ENCODE measurements at regions not wholly inside any gene's neighbourhood (a gene's known extent, or its start where the extent isn't known, plus 50 kb on each side); places are given as distances from the start of the nearest gene placed in this dataset.
A peak's percentile ranks its signal among the peaks of the same experiment; 100 is the strongest.

DNA sequence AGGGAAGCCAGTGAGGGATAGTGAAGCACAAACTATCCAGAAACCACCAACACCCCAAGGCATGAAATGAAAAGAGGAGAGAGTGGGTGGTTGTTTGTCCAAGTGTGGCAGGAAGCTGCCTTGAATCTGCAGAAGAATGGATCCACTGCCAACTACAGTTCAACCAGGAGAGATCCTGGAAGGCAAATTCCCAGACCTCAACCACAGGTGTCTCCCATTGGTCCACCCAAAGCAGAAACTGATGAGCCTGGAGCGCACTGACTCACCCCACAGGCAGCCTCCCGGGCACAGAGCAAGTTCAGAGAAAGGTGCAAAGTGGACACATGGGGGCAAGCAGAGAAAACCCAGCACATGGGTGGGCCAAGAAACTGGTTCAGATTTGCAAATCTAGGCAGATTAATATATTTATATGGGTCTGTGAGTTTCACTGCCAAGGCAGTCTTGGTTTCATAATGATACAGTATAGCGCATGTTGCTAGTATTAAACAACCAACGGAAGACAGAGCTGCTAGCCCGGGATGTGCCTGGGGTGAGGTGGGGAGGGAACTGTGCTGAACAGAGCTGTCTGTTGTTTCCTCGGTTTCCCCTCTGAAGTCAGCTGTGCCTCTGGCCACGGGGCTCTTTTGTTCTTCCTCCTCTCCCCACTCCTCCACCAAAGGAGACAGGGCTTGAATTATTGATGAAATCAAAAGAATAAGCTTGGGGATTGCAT, 416.2 kb upstream of the CCDC196 start:
- H4K20me1 ChIP-seq (ENCODE audit: insufficient read depth, low read length), result no peaks in the 10 kb centered on the region
- H3K27ac ChIP-seq (ENCODE audit: low read length), result no peak overlapping the region

DNA sequence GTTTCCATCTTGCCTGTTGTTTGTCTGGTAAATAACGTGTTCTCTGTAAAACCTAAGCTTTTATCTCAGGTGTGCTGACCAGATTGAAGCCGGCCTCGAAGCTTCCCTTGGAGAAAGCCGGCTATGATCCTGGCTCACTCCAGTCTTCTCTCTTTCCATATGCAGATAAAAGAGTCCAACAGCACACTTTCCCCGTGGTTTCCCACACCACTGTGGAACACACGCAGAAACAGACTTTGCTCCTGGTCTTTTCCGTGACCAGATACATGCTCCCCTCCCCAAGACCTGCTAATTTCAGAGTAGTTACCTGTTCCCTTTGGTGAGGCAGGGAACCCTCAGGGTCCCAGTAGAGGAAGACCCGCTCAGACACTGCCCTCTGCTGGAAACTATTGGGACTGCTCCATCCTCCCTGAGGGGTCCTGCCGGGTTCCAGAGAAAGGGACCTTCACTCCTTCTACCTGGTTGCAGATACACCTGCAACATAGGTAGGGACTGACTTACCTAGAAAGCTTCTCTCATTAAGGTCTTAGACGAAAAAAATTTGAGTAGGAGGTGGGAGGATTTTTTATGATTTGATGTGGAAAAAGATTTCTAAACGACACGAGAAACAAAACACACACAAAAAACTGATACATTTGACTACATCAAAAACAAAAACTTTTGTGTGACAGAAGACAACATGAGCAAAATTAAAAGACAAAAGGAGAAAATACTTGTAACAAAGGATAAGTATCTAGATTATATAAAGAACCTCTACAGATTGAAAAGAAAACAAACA, 415.4 kb upstream of the CCDC196 start:
- no peaks in the 10 kb centered on the region for H4K20me1 ChIP-seq (ENCODE audit: insufficient read depth, low read length)
- H3K4me1 ChIP-seq (ENCODE audit: low read length), result no peaks in the 10 kb centered on the region
- H3K36me3 ChIP-seq (replicated peaks; ENCODE audit: low read depth, low read length), result no peaks in the 10 kb centered on the region
- no peaks in the 10 kb centered on the region for H3K9me3 ChIP-seq (ENCODE audit: insufficient read depth, low read length)
- peaks cover 21% of the 10 kb centered on the region for H3K27me3 ChIP-seq (ENCODE audit: low read depth, low read length)
- H3K4me2 ChIP-seq (ENCODE audit: low read length), result no peak overlapping the region
- H3K79me2 ChIP-seq (ENCODE audit: low read length), result no peaks in the 10 kb centered on the region
- H2AFZ ChIP-seq (ENCODE audit: low read depth, low read length), result no peak overlapping the region
- H3K9ac ChIP-seq (ENCODE audit: low read length), result no peak overlapping the region
- H3K27ac ChIP-seq (ENCODE audit: low read length), result no peak overlapping the region
- no peak for TF ChIP-seq EZH2phosphoT487 (IDR thresholded peaks at IDR 0.05; ENCODE audit: low read depth)
- TF ChIP-seq, protein P1, sequence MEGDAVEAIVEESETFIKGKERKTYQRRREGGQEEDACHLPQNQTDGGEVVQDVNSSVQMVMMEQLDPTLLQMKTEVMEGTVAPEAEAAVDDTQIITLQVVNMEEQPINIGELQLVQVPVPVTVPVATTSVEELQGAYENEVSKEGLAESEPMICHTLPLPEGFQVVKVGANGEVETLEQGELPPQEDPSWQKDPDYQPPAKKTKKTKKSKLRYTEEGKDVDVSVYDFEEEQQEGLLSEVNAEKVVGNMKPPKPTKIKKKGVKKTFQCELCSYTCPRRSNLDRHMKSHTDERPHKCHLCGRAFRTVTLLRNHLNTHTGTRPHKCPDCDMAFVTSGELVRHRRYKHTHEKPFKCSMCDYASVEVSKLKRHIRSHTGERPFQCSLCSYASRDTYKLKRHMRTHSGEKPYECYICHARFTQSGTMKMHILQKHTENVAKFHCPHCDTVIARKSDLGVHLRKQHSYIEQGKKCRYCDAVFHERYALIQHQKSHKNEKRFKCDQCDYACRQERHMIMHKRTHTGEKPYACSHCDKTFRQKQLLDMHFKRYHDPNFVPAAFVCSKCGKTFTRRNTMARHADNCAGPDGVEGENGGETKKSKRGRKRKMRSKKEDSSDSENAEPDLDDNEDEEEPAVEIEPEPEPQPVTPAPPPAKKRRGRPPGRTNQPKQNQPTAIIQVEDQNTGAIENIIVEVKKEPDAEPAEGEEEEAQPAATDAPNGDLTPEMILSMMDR (IDR thresholded peaks at IDR 0.05; ENCODE audit: low read depth, low read length), result peak; percentile 88
- no peak overlapping the region for H3K4me3 ChIP-seq (ENCODE audit: low read length)

More for the DNA sequence above, 416.2 kb upstream of the CCDC196 start:
- no peak overlapping the region for H3K9ac ChIP-seq (ENCODE audit: low read length)
- H3K9me3 ChIP-seq (ENCODE audit: insufficient read depth, low read length), result no peaks in the 10 kb centered on the region
- H2AFZ ChIP-seq (ENCODE audit: low read depth, low read length), result no peak overlapping the region
- TF ChIP-seq, protein P1 (IDR thresholded peaks at IDR 0.05; ENCODE audit: low read depth, low read length), result no peak
- no peak for TF ChIP-seq EZH2phosphoT487 (IDR thresholded peaks at IDR 0.05; ENCODE audit: low read depth)
- H3K79me2 ChIP-seq (ENCODE audit: low read length), result no peaks in the 10 kb centered on the region
- no peak overlapping the region for H3K4me2 ChIP-seq (ENCODE audit: low read length)
- H3K4me1 ChIP-seq (ENCODE audit: low read length), result no peaks in the 10 kb centered on the region
- H3K36me3 ChIP-seq (replicated peaks; ENCODE audit: low read depth, low read length), result no peaks in the 10 kb centered on the region
- H3K4me3 ChIP-seq (ENCODE audit: low read length), result no peak overlapping the region
- H3K27me3 ChIP-seq (ENCODE audit: low read depth, low read length), result peaks cover 21% of the 10 kb centered on the region

DNA sequence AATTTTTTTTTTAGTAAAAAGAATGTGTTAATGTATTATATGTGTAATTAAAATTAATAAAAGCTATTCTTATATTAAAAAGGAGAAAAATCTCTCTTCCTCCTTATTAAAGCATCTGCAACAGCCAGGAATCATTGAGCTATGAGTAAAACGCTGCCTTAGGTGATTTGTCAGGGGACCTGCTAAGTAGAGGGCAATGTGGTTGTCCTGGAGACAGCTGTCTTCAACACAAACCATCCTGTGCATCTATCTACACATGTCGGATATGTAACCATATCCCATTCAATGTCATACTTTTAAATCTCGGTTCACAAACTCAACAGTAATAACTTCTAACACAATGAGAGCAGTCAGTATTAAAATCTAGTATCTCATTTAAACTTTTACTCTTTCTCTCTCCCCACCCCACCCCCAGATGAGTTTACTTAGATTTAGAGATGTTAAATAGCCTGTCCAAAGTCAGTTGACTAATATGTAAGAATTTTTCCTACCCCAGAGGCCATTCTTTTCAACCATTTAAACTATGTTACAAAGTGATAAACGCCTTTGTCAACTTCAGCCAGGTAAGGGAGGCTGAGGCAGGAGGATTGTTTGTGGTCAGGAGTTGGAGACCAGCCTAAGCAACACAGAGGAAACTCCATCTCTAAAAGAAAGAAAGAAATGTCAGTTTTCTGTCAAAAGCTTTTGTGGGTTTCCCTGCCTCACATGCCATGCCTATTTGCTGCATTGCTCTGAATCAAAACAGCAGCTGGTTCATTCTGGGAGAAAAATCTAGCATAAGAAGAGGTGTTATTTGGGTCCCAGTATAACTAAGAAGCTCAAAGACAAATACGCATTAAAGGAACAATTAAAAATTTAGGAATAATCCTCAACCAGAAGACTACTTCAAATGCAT, 413.7 kb upstream of the CCDC196 start:
- H2AFZ ChIP-seq (ENCODE audit: low read depth, low read length), result no peak overlapping the region
- H3K9me3 ChIP-seq (ENCODE audit: insufficient read depth, low read length), result no peaks in the 10 kb centered on the region
- H3K79me2 ChIP-seq (ENCODE audit: low read length), result no peaks in the 10 kb centered on the region
- H3K4me1 ChIP-seq (ENCODE audit: low read length), result no peaks in the 10 kb centered on the region
- no peak overlapping the region for H3K4me3 ChIP-seq (ENCODE audit: low read length)
- no peak overlapping the region for H3K9ac ChIP-seq (ENCODE audit: low read length)
- H3K36me3 ChIP-seq (replicated peaks; ENCODE audit: low read depth, low read length), result no peaks in the 10 kb centered on the region
- no peak overlapping the region for H3K27ac ChIP-seq (ENCODE audit: low read length)
- TF ChIP-seq, protein P1 (IDR thresholded peaks at IDR 0.05; ENCODE audit: low read depth, low read length), result no peak
- no peak for TF ChIP-seq EZH2phosphoT487 (IDR thresholded peaks at IDR 0.05; ENCODE audit: low read depth)
- peaks cover 21% of the 10 kb centered on the region for H3K27me3 ChIP-seq (ENCODE audit: low read depth, low read length)
- no peaks in the 10 kb centered on the region for H4K20me1 ChIP-seq (ENCODE audit: insufficient read depth, low read length)
- no peak overlapping the region for H3K4me2 ChIP-seq (ENCODE audit: low read length)
